HG03439 (cell line): ENCODE measurements at regions not wholly inside any gene's neighbourhood (a gene's known extent, or its start where the extent isn't known, plus 50 kb on each side); places are given as distances from the start of the nearest gene placed in this dataset.

Source experiments
- ATAC-seq: cut with Tn5 transposase; IDR thresholded peaks from one replicate; pipeline ENCODE4 v1.9.1; 2021; ENCODE audit warnings: mild to moderate bottlenecking, moderate library complexity; ENCODE audit not compliant: unreplicated experiment

- ATAC-seq = no peak
These were observed 50.6 kb upstream of the UQCRFS1 start for GRCh38 chr19:29263305-29264135.

- no peak for ATAC-seq
These were observed 51.9 kb upstream of the UQCRFS1 start for GRCh38 chr19:29264897-29265296.

DNA sequence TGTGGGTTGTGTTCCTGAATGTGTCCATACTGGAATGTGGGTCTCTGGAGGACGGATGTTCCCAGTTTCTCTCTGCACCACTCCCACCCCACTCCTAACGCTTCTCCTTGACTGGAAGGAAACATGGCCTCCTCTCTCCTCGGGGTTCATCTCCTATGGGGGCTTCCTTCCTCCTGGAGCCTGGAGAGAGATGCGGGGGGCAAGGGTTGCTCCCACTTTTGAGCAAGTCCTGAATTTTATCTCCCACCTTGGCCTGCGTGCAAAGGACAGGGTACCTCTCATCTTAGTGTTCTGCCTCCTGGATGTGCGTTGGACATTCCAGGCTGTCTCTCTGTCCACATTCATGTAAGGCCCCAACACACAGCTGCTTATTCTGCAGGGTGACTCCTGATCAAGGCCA, 52.5 kb upstream of the UQCRFS1 start:
- no peak for ATAC-seq

- ATAC-seq = no peak
These were observed 53.0 kb upstream of the UQCRFS1 start for GRCh38 chr19:29266001-29266400.

GRCh38 chr19:29266603-29267002, 53.7 kb upstream of the UQCRFS1 start:
- ATAC-seq = no peak

- no peak for ATAC-seq
These were observed 54.8 kb upstream of the UQCRFS1 start for GRCh38 chr19:29267701-29268100.

- ATAC-seq = no peak
These were observed 55.2 kb upstream of the UQCRFS1 start for GRCh38 chr19:29268103-29268502.

DNA sequence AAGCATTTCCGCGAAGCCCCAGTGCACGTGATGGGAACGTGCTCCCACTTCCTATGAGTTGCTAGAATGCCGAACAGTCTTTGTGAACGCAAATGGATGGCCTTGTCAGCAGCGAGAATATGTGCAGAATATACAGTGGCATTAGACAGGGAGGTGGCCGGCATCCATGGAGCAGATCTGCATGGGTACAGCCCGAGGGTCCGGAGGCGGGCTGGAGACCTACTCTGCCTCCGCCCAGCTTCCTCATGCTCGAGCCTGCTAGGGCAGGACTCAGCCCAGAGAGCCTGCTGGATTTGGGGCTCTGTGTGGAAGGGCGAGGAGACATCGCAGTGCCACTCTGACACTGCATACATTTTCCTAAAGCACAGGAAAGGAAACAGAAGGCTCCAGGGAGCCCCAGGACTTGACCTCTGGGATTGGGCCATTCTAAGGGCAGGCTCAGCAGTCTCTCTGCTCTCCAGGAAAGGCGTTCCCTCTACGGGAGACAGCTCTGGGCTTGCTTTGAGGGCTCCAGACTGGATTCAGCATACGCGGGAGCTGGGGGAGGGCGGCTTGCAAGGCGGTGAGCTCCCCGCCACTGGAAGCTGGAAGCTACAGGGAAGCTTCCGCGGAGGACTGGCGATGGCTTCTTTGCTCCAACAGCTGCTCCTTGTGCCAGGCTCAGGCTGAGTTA, 55.9 kb upstream of the UQCRFS1 start:
- ATAC-seq = no peak

DNA sequence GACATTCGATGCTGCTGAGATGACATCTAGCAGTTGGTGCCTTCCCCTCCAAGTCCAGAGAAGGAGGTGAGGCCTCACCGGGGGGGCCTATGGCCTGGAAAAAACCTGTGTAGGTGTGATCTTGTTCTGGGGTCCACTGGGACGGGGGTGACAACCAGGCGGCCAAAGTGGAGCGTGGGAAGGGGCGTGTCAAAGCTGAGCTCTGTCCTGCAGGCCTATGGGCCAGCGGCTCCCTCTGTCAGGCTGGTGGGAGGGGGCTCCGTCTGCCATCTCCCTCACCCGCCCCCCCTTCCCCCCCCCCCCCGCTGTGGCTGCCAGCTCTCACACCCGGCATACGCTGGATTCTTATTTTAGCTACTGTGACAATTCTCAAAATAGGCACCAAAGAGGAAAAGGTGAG, 56.7 kb upstream of the UQCRFS1 start:
- ATAC-seq = no peak

GRCh38 chr19:29271341-29271740, 58.4 kb upstream of the UQCRFS1 start:
- ATAC-seq = no peak

GRCh38 chr19:29271911-29272310, 59.0 kb upstream of the UQCRFS1 start:
- no peak for ATAC-seq

- ATAC-seq = no peak
These were observed 60.2 kb upstream of the UQCRFS1 start for GRCh38 chr19:29273000-29273640.

- ATAC-seq = no peak
These were observed 62.3 kb upstream of the UQCRFS1 start for GRCh38 chr19:29275266-29275665.

DNA sequence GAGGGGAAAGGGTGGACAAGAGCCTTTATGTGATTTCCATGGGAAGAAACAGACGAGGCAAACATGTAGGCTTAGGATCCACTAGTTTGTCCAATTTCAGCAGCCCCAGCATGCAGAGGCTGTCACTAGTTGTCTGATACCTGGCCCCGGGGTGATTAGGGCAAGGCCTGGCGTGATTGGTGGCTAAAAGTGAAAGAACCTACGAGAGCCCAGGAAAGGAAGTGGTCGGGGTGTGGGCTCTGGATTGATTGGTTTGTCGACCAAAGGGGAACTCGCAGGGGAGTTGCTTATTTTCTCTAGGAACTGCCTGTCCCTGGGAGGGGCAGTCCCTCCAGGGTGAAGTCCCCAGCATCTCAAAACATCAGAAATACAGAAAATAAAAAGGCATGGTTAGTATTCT, 64.2 kb upstream of the UQCRFS1 start:
- ATAC-seq = peak; percentile 88

- ATAC-seq = no peak
These were observed 65.8 kb upstream of the UQCRFS1 start for GRCh38 chr19:29278716-29279115.

GRCh38 chr19:29283366-29283765, 70.4 kb upstream of the UQCRFS1 start:
- ATAC-seq = no peak

- ATAC-seq = no peak
These were observed 72.3 kb upstream of the UQCRFS1 start for GRCh38 chr19:29285187-29285687.

GRCh38 chr19:29285878-29286277, 72.9 kb upstream of the UQCRFS1 start:
- no peak for ATAC-seq

GRCh38 chr19:29287061-29287460, 74.1 kb upstream of the UQCRFS1 start:
- ATAC-seq = no peak

- no peak for ATAC-seq
These were observed 75.3 kb upstream of the UQCRFS1 start for GRCh38 chr19:29288256-29288655.

DNA sequence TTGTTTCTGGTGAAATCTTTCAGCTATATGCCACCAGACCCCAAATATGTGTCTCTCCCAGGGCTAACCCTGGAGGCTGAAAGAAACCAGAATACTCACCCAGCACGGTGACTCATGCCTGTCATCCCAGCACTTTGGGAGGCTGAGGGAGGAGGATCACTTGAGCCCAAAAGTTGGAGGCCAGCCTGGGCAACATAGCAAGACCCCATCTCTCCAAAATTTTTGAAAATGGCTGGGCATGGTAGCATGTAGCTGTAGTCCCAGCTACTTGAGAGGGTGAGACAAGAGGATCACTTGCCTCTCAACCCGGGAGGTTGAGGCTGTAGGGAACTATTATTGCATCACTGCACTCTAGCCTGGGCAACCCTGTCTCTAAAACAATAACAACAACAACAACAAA, 76.1 kb upstream of the UQCRFS1 start:
- no peak for ATAC-seq

DNA sequence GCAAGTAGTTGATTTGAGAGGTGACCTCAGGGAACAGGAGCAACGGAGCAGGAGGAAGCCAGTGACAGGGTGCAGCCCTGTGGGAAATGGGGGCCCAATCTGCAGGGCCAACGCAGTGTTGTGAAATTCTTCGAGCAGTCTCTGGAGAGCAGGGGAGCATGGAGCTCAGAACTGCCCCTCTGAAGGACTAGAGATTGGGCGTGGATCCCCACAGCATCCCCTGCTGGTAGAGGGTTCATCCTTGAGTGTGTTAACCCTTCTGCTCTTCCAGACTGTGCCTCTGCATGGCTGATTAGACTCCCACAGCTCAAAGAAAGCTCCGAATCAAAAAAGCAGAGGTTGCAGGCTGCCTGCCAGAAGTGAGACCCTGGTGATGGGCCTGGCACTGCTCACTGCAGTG, 77.9 kb upstream of the UQCRFS1 start:
- no peak for ATAC-seq
